Heart right ventricle (tissue), 16 donors: ENCODE measurements at regions not wholly inside any gene's neighbourhood (a gene's known extent, or its start where the extent isn't known, plus 50 kb on each side); places are given as distances from the start of the nearest gene placed in this dataset.
A peak's percentile ranks its signal among the peaks of the same experiment; 100 is the strongest.

ENCODE experiments used
- ATAC-seq, 8 donors: fragments of 200-7000 bp; cut with Tn5 transposase; one replicate each; pipeline ENCODE4 v1.9.1; 2020; ENCODE audit warnings: mild to moderate bottlenecking in 8 of 8, moderate library complexity in 8 of 8, moderate number of reproducible peaks in 1 of 8
- DNase-seq, 2 donors: peaks; one replicate each; pipeline ENCODE4 v3.0.0-alpha.2; 2020
- H3K27ac ChIP-seq, 10 donors: fragments of 200-600 bp; sonication (generic) in 2 of 10; one replicate each; pipeline versions ENCODE4 v1.5.0 to v1.8.0; 2020 to 2022; ENCODE audit warnings: mild to moderate bottlenecking in 3 of 10
- H3K27me3 ChIP-seq, 7 donors: fragments of 200-600 bp; one replicate each; pipeline ENCODE4 v1.8.0; 2021 to 2022; ENCODE audit warnings: mild to moderate bottlenecking in 2 of 7
- H3K36me3 ChIP-seq, 9 donors: fragments of 200-600 bp; sonication (generic) in 1 of 9; one replicate each; pipeline versions ENCODE4 v1.5.0 to v1.8.0; 2020 to 2022; ENCODE audit warnings: mild to moderate bottlenecking in 2 of 9
- H3K4me1 ChIP-seq, 9 donors: fragments of 200-600 bp; sonication (generic) in 1 of 9; one replicate each; pipeline versions ENCODE4 v1.5.0 to v1.8.0; 2020 to 2022; ENCODE audit warnings: mild to moderate bottlenecking in 4 of 9
- H3K4me3 ChIP-seq, 10 donors: fragments of 200-600 bp; sonication (generic) in 2 of 10; one replicate each; pipeline versions ENCODE4 v1.5.0 to v1.8.0; 2020 to 2022; ENCODE audit warnings: mild to moderate bottlenecking in 7 of 10, moderate library complexity in 2 of 10
- H3K9me3 ChIP-seq, 11 donors: fragments of 200-600 bp in 10 of 11; sonication (generic) in 2 of 11; one replicate each; pipeline versions ENCODE4 v1.5.0 to v1.8.0; 2013 to 2022; ENCODE audit warnings: mild to moderate bottlenecking in 2 of 11, control low read depth in 1 of 11, moderate library complexity in 1 of 11
- CTCF ChIP-seq, 9 donors: fragments of 200-600 bp; sonication (generic) in 2 of 9; IDR thresholded peaks; one replicate each; pipeline versions ENCODE4 v1.5.0 to v1.8.0; 2021 to 2022; ENCODE audit warnings: antibody characterized with exemption in 9 of 9, mild to moderate bottlenecking in 5 of 9, moderate library complexity in 1 of 9
- WGBS, 2 donors: extraction: QIAGEN DNeasy Blood & Tissue Kit; methylation state at CpG; one replicate each; pipeline ENCODE4 v1.1.7; 2013; ENCODE audit warnings: inconsistent platforms in 1 of 2; 5-methylcytosine and 5-hydroxymethylcytosine counted together
- intact Hi-C, 10 donors: fragments of 100-400 bp; cut with DNase I; formaldehyde crosslinking; loops; one replicate each; pipeline versions ENCODE4 v1.11.1 to v1.14.2; 2022
- donor health status: Arrhythmogenic right ventricular cardiomyopathy.
- donor health status: ischemic (EF 13 %, LVEDD 7.1; RV severe dilation, severe dysfunction).
- donor health status: healthy with polysubstance abuse.
- donor health status: DM: no; HTN: yes; CAD: no.
- donor health status: DM: no; HTN: no; CAD: no.
- donor health status: ischemic (EF 25% LVEDD 6.9; RV normal size, moderate dysfunction).
- donor health status: ischemic (EF 25% LVEDD 5.7; RV mildly dilated, moderate dysfunction).
- donor health status: healthy.
- donor health status: DM: yes; HTN: yes; CAD: no.
- donor health status: Ischemic cardiomyopathy.
- donor health status: ischemic (EF 35%, LVEDD 5.7; RV mildly dilated, moderate dysfunction).
- donor health status: nonischemic (EF 11% LVEDD 7.7; RV severe dilation, severe dysfunction).
- donor health status: DM: yes; HTN: yes; CAD: no.
- donor health status: PGD.
- donor health status: ischemic (EF 29% LVEDD 5.4; RV normal size, mild dysfunction).
- donor health status: nonischemic (EF 23%, LVEDD 6.1; RV moderate dilation, normal function).

DNA sequence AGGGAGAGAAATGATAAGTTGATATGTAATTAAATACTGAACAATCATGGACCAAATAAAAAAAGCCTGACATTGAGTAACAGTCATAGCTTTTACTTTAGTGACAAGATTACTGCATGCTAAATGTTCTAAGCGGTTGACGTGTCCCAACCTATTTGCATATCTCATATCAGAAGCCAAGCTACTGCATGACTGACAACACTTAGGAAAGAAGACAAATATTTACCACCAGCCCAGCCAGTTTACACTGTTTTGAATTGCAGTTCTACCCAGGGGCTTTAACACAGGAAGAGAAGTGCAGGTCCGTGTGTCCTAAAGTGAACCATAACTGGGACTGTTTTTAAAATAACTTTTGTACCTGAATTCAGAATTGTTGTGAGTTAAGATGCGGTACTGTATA, 219.9 kb downstream of the PRDM9 start:
- no peaks in the 10 kb centered on the region for H3K4me1 ChIP-seq
- H3K27me3 ChIP-seq: no peaks in the 10 kb centered on the region
- no peaks in the 10 kb centered on the region for H3K36me3 ChIP-seq
- intact Hi-C loops: no loop called here
- WGBS, 2 donors: 47 to 67% methylated on average over 4 of the region's 4 CpGs
- DNase-seq: no peak
- peak in 4 of 8 donors; percentile 42 to 75 (median 62) for ATAC-seq
- no peak overlapping the region for H3K27ac ChIP-seq
- TF ChIP-seq CTCF (IDR thresholded peaks at IDR 0.05): no peak
- no peak overlapping the region for H3K4me3 ChIP-seq
- H3K9me3 ChIP-seq: no peaks in the 10 kb centered on the region

GRCh38 chr5:23730023-23730422, 222.6 kb downstream of the PRDM9 start:
- no peak for TF ChIP-seq CTCF (IDR thresholded peaks at IDR 0.05)
- no peaks in the 10 kb centered on the region for H3K4me1 ChIP-seq
- WGBS, 2 donors: 39 to 51% methylated on average over 2 of the region's 2 CpGs
- no peaks in the 10 kb centered on the region for H3K36me3 ChIP-seq
- ATAC-seq: no peak
- intact Hi-C loops: no loop called here
- H3K9me3 ChIP-seq: peaks cover 0 to 22% (median 0%) of the 10 kb centered on the region in 11 donors
- no peak overlapping the region for H3K4me3 ChIP-seq
- no peaks in the 10 kb centered on the region for H3K27me3 ChIP-seq
- H3K27ac ChIP-seq: no peak overlapping the region
- DNase-seq: no peak

- 53 to 57% methylated on average over 4 of the region's 4 CpGs for WGBS, 2 donors
- no peak for TF ChIP-seq CTCF (IDR thresholded peaks at IDR 0.05)
- Histone ChIP-seq H3K9me3 (peaks cover 0 to 4% (median 0%) of the 10 kb centered on the region in 11 donors), H3K36me3 (no peaks in the 10 kb centered on the region), H3K27ac (no peak overlapping the region), H3K4me1 (no peaks in the 10 kb centered on the region), H3K4me3 (no peak overlapping the region), H3K27me3 (no peaks in the 10 kb centered on the region)
- intact Hi-C loops: loop anchor here in 6 of 10 donors (5.0 to 10.0 kb wide), 3 partner anchors 385 to 525 kb away; no protein-coding TSS in a partner anchor
- no peak for ATAC-seq
- no peak for DNase-seq
Measured at GRCh38 chr5:23740029-23740428, 232.6 kb downstream of the PRDM9 start.

DNA sequence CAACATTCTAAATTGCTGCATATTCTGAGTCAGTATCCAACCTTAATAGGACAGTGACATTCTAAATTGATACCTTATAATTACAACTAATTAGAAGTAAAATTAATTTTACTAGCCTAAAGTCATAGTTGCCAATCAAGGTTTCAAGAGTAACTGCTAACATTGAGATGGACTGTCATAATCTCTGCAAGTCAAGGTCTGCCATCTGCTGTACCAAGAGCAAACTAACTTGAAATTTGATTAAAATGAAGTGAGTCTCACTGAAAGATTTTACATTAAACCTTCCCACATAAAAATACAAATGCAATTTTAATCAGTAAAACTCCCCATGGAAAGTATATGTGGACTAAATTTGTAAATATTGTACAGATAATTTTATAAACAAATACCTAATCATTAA, 235.3 kb downstream of the PRDM9 start:
- Histone ChIP-seq H3K4me3 (no peak overlapping the region), H3K27ac (no peak overlapping the region), H3K4me1 (no peaks in the 10 kb centered on the region), H3K27me3 (no peaks in the 10 kb centered on the region), H3K36me3 (no peaks in the 10 kb centered on the region), H3K9me3 (no peaks in the 10 kb centered on the region)
- intact Hi-C loops: loop anchor here in 6 of 10 donors (5.0 to 10.0 kb wide), 3 partner anchors 388 to 528 kb away; no protein-coding TSS in a partner anchor
- TF ChIP-seq CTCF (IDR thresholded peaks at IDR 0.05): peak in 6 of 9 donors; percentile 7 to 41 (median 26)
- no peak for DNase-seq
- no peak for ATAC-seq
